WTC11 (cell line): ENCODE measurements at regions not wholly inside any gene's neighbourhood (a gene's known extent, or its start where the extent isn't known, plus 50 kb on each side); places are given as distances from the start of the nearest gene placed in this dataset.

ENCODE experiments used
- CTCF ChIP-seq: fragments of 200-600 bp; IDR thresholded peaks from 2 replicates; pipeline ENCODE4 v1.8.0; 2022; ENCODE audit warnings: antibody characterized with exemption
- ESRRA ChIP-seq: sonication (generic); formaldehyde crosslinking; IDR thresholded peaks from 2 replicates; pipeline ENCODE4 v1.8.1; 2022; ENCODE audit warnings: mild to moderate bottlenecking, missing genetic modification reagents, borderline replicate concordance
- ZBTB21 ChIP-seq: sonication (generic); formaldehyde crosslinking; IDR thresholded peaks from 2 replicates; pipeline ENCODE4 v1.8.1; 2023; ENCODE audit warnings: mild to moderate bottlenecking, missing genetic modification reagents, borderline replicate concordance

GRCh38 chr7:118085000-118085399 is 99.0 kb upstream of the LSM8 start:
- TF ChIP-seq CTCF, result no peak
- no peak for TF ChIP-seq ESRRA
- TF ChIP-seq ZBTB21 (CRISPR knock-in tag), result no peak
